ENCODE measurements at regions not wholly inside any gene's neighbourhood (a gene's known extent, or its start where the extent isn't known, plus 50 kb on each side); places are given as distances from the start of the nearest gene placed in this dataset.

- CTCF ChIA-PET, result no interaction called here
These were observed 109.2 kb upstream of the ZNF746 start for GRCh38 chr7:149606826-149607225.

GRCh38 chr7:149605696-149606095 lies 108.1 kb upstream of the ZNF746 start:
- ChIA-PET CTCF (interaction anchor here (1.1 to 3.0 kb wide), 3 partner anchors 9 to 20 kb away, joined by 3 to 8 read pairs (median 4); no protein-coding TSS in a partner anchor), POLR2A (no interaction called here)
- H3K27ac ChIP-seq (ENCODE audit: low read length in 2 of 2), result no peak overlapping the region
- H3K4me1 Mint-ChIP-seq, result peaks cover 9% of the 10 kb centered on the region
- H4K20me1 ChIP-seq (ENCODE audit: control insufficient read depth, insufficient read depth, low read length, poor library complexity, severe bottlenecking), result no peaks in the 10 kb centered on the region
- H3K27me3 Mint-ChIP-seq, result no peaks in the 10 kb centered on the region
- peaks cover 7 to 9% of the 10 kb centered on the region in 2 donors for H3K4me1 ChIP-seq (ENCODE audit: control insufficient read depth in 2 of 2, insufficient read depth in 2 of 2, low read length in 2 of 2)
- no peak overlapping the region for H3K9ac ChIP-seq (ENCODE audit: low read length)
- H3K4me3 Mint-ChIP-seq, result no peak overlapping the region
- H3K36me3 ChIP-seq (replicated peaks in 1 of 2; ENCODE audit: control extremely low read depth in 1 of 2, control insufficient read depth in 1 of 2, extremely low read depth in 1 of 2, insufficient read depth in 2 of 2, low read length in 1 of 2), result peaks cover 4 to 21% of the 10 kb centered on the region in 2 experiments
- H3K9me3 Mint-ChIP-seq (ENCODE audit: insufficient read depth), result no peaks in the 10 kb centered on the region
- ATAC-seq (ENCODE audit: low read depth), result no peak
- no peak for DNase-seq
- peaks cover 9% of the 10 kb centered on the region for H3K79me2 ChIP-seq (ENCODE audit: control insufficient read depth, insufficient read depth, low read length)
- H3K4me2 ChIP-seq (replicated peaks; ENCODE audit: low read depth, low read length, poor library complexity, severe bottlenecking), result no peak overlapping the region
- H3K4me3 ChIP-seq (ENCODE audit: control extremely low read depth in 1 of 5, extremely low read depth in 1 of 5, insufficient read depth in 1 of 5, low read depth in 2 of 5, low read length in 4 of 5), result no peak overlapping the region
- intact Hi-C loops (cut with micrococcal nuclease), result loop anchor here (5.0 kb wide), 1 partner anchor 183 kb away; no protein-coding TSS in a partner anchor
- TF ChIP-seq, protein P1, sequence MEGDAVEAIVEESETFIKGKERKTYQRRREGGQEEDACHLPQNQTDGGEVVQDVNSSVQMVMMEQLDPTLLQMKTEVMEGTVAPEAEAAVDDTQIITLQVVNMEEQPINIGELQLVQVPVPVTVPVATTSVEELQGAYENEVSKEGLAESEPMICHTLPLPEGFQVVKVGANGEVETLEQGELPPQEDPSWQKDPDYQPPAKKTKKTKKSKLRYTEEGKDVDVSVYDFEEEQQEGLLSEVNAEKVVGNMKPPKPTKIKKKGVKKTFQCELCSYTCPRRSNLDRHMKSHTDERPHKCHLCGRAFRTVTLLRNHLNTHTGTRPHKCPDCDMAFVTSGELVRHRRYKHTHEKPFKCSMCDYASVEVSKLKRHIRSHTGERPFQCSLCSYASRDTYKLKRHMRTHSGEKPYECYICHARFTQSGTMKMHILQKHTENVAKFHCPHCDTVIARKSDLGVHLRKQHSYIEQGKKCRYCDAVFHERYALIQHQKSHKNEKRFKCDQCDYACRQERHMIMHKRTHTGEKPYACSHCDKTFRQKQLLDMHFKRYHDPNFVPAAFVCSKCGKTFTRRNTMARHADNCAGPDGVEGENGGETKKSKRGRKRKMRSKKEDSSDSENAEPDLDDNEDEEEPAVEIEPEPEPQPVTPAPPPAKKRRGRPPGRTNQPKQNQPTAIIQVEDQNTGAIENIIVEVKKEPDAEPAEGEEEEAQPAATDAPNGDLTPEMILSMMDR (IDR thresholded peaks at IDR 0.05), result no peak
- TF ChIP-seq EZH2 (IDR thresholded peaks at IDR 0.05; ENCODE audit: borderline replicate concordance, insufficient read depth, low read depth, low read length, poor library complexity, severe bottlenecking), result no peak
- H3K27ac Mint-ChIP-seq, result peak overlapping the region; percentile 59
- WGBS (ENCODE audit: insufficient coverage), result 96% methylated on average over 6 of the region's 6 CpGs
- H3K9me3 ChIP-seq (ENCODE audit: control extremely low read depth in 1 of 3, control insufficient read depth in 2 of 3, insufficient read depth in 1 of 3, low read length in 2 of 3), result no peaks in the 10 kb centered on the region
- H3K27me3 ChIP-seq (replicated peaks in 1 of 4; ENCODE audit: control extremely low read depth in 1 of 4, control insufficient read depth in 3 of 4, insufficient read depth in 4 of 4, low read length in 3 of 4), result no peaks in the 10 kb centered on the region
- no peak overlapping the region for H2AFZ ChIP-seq (ENCODE audit: insufficient read depth, low read depth, low read length, poor library complexity, severe bottlenecking)

More at GRCh38 chr7:149606826-149607225, 109.2 kb upstream of the ZNF746 start:
- DNase-seq (no peak), ATAC-seq (ENCODE audit: low read depth) (no peak)
- Histone ChIP-seq H4K20me1 (ENCODE audit: control insufficient read depth, insufficient read depth, low read length, poor library complexity, severe bottlenecking) (no peaks in the 10 kb centered on the region), H3K9ac (ENCODE audit: low read length) (no peak overlapping the region), H3K9me3 (ENCODE audit: control extremely low read depth in 1 of 3, control insufficient read depth in 2 of 3, insufficient read depth in 1 of 3, low read length in 2 of 3) (no peaks in the 10 kb centered on the region), H3K4me3 (ENCODE audit: control extremely low read depth in 1 of 5, extremely low read depth in 1 of 5, insufficient read depth in 1 of 5, low read depth in 2 of 5, low read length in 4 of 5) (no peak overlapping the region), H3K27ac (ENCODE audit: low read length in 2 of 2) (no peak overlapping the region), H3K79me2 (ENCODE audit: control insufficient read depth, insufficient read depth, low read length) (peaks cover 6% of the 10 kb centered on the region), H3K4me1 (ENCODE audit: control insufficient read depth in 2 of 2, insufficient read depth in 2 of 2, low read length in 2 of 2) (no peaks in the 10 kb centered on the region), H3K27me3 (replicated peaks in 1 of 4; ENCODE audit: control extremely low read depth in 1 of 4, control insufficient read depth in 3 of 4, insufficient read depth in 4 of 4, low read length in 3 of 4) (no peaks in the 10 kb centered on the region), H2AFZ (ENCODE audit: insufficient read depth, low read depth, low read length, poor library complexity, severe bottlenecking) (no peak overlapping the region), H3K4me2 (replicated peaks; ENCODE audit: low read depth, low read length, poor library complexity, severe bottlenecking) (no peak overlapping the region), H3K36me3 (replicated peaks in 1 of 2; ENCODE audit: control extremely low read depth in 1 of 2, control insufficient read depth in 1 of 2, extremely low read depth in 1 of 2, insufficient read depth in 2 of 2, low read length in 1 of 2) (peaks cover 4 to 32% of the 10 kb centered on the region in 2 experiments)
- H3K27me3 Mint-ChIP-seq, result no peaks in the 10 kb centered on the region
- no peak overlapping the region for H3K4me3 Mint-ChIP-seq
- no peak for TF ChIP-seq EZH2 (IDR thresholded peaks at IDR 0.05; ENCODE audit: borderline replicate concordance, insufficient read depth, low read depth, low read length, poor library complexity, severe bottlenecking)
- TF ChIP-seq, protein P1 (IDR thresholded peaks at IDR 0.05), result no peak
- intact Hi-C loops (cut with micrococcal nuclease), result loop anchor here (5.0 kb wide), 1 partner anchor 185 kb away; no protein-coding TSS in a partner anchor
- WGBS (ENCODE audit: insufficient coverage), result 96% methylated on average over 4 of the region's 4 CpGs
- peaks cover under 1% of the 10 kb centered on the region for H3K4me1 Mint-ChIP-seq
- H3K27ac Mint-ChIP-seq, result no peak overlapping the region
- no peaks in the 10 kb centered on the region for H3K9me3 Mint-ChIP-seq (ENCODE audit: insufficient read depth)
- POLR2A ChIA-PET, result no interaction called here
